SH-SY5Y (cell line): ENCODE measurements at regions not wholly inside any gene's neighbourhood (a gene's known extent, or its start where the extent isn't known, plus 50 kb on each side); places are given as distances from the start of the nearest gene placed in this dataset.

Experiments
- GATA2 ChIP-seq: IDR thresholded peaks from 2 replicates; pipeline ENCODE4 v1.6.1; 2011; ENCODE audit warnings: mild to moderate bottlenecking, low read depth, low read length
- GATA3 ChIP-seq: IDR thresholded peaks from 2 replicates; pipeline ENCODE4 v1.6.1; 2011; ENCODE audit warnings: low read depth, mild to moderate bottlenecking, low read length, moderate library complexity

GRCh38 chr1:106753066-106753465, 303.4 kb upstream of the PRMT6 start:
- no peak for TF ChIP-seq GATA3
- no peak for TF ChIP-seq GATA2

GRCh38 chr1:106754957-106755356, 301.5 kb upstream of the PRMT6 start:
- TF ChIP-seq GATA2, result no peak
- TF ChIP-seq GATA3, result no peak

- TF ChIP-seq GATA3 (no peak), GATA2 (no peak)
Measured at GRCh38 chr1:106755682-106756406, 300.6 kb upstream of the PRMT6 start.

- TF ChIP-seq GATA3 (no peak), GATA2 (no peak)
Measured at GRCh38 chr1:106756752-106757151, 299.7 kb upstream of the PRMT6 start.

GRCh38 chr1:106768077-106768476, 288.4 kb upstream of the PRMT6 start:
- no peak for TF ChIP-seq GATA2
- TF ChIP-seq GATA3, result no peak

- TF ChIP-seq GATA2, result no peak
- no peak for TF ChIP-seq GATA3
Measured at GRCh38 chr1:106768501-106768900, 288.0 kb upstream of the PRMT6 start.

GRCh38 chr1:106773206-106773605, 283.3 kb upstream of the PRMT6 start:
- TF ChIP-seq GATA2 (no peak), GATA3 (no peak)

- TF ChIP-seq GATA2, result no peak
- TF ChIP-seq GATA3, result no peak
Measured at GRCh38 chr1:106780066-106780465, 276.4 kb upstream of the PRMT6 start.

GRCh38 chr1:106780806-106781569, 275.5 kb upstream of the PRMT6 start:
- TF ChIP-seq GATA2 (no peak), GATA3 (no peak)

GRCh38 chr1:106785176-106785575, 271.3 kb upstream of the PRMT6 start:
- no peak for TF ChIP-seq GATA2
- TF ChIP-seq GATA3, result no peak

GRCh38 chr1:106787520-106787919, 269.0 kb upstream of the PRMT6 start:
- TF ChIP-seq GATA2 (0 out of 2 replicates have a peak, but pooled peaks have one; percentile 7), GATA3 (no peak)

- TF ChIP-seq GATA3 (no peak), GATA2 (no peak)
Measured at GRCh38 chr1:106789686-106790085, 266.8 kb upstream of the PRMT6 start.

- TF ChIP-seq GATA2 (no peak), GATA3 (no peak)
Measured at GRCh38 chr1:106791041-106791440, 265.4 kb upstream of the PRMT6 start.

- TF ChIP-seq GATA3 (no peak), GATA2 (no peak)
Measured at GRCh38 chr1:106793651-106794050, 262.8 kb upstream of the PRMT6 start.

GRCh38 chr1:106798991-106799390, 257.5 kb upstream of the PRMT6 start:
- TF ChIP-seq GATA3 (no peak), GATA2 (no peak)
